ENCODE measurements at regions not wholly inside any gene's neighbourhood (a gene's known extent, or its start where the extent isn't known, plus 50 kb on each side); places are given as distances from the start of the nearest gene placed in this dataset.

DNA sequence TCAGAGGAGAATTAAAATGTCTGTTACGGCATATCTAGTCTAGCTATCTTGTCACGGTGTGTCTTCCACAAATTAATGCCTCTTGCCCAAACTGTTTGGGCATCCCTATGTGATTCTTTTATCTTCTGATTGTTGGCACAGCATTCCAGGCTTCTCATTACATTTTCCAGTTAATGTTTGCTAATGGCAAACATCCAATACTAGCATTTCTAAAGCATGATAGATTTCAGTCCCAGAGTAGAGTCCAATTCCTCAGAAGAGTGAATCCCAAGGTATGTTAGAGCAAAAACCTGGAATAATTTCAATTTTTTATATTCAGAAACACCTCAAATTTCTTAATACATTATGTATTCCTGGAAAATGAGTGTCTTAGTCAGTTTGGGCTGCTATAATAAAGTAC, 684.5 kb upstream of the SLITRK1 start:
- TF ChIP-seq, protein P1, sequence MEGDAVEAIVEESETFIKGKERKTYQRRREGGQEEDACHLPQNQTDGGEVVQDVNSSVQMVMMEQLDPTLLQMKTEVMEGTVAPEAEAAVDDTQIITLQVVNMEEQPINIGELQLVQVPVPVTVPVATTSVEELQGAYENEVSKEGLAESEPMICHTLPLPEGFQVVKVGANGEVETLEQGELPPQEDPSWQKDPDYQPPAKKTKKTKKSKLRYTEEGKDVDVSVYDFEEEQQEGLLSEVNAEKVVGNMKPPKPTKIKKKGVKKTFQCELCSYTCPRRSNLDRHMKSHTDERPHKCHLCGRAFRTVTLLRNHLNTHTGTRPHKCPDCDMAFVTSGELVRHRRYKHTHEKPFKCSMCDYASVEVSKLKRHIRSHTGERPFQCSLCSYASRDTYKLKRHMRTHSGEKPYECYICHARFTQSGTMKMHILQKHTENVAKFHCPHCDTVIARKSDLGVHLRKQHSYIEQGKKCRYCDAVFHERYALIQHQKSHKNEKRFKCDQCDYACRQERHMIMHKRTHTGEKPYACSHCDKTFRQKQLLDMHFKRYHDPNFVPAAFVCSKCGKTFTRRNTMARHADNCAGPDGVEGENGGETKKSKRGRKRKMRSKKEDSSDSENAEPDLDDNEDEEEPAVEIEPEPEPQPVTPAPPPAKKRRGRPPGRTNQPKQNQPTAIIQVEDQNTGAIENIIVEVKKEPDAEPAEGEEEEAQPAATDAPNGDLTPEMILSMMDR (IDR thresholded peaks at IDR 0.05): no peak
- TF ChIP-seq POLR2A (IDR thresholded peaks at IDR 0.05): no peak

Data from adrenal gland (tissue), 5 donors.